ENCODE measurements at regions not wholly inside any gene's neighbourhood (a gene's known extent, or its start where the extent isn't known, plus 50 kb on each side); places are given as distances from the start of the nearest gene placed in this dataset.
A peak's percentile ranks its signal among the peaks of the same experiment; 100 is the strongest.
"Not testable (repeated sequence)": the region's sequence is repeated elsewhere in the genome, so short reads cannot be mapped to it uniquely, and the experiment has no call there.

DNA sequence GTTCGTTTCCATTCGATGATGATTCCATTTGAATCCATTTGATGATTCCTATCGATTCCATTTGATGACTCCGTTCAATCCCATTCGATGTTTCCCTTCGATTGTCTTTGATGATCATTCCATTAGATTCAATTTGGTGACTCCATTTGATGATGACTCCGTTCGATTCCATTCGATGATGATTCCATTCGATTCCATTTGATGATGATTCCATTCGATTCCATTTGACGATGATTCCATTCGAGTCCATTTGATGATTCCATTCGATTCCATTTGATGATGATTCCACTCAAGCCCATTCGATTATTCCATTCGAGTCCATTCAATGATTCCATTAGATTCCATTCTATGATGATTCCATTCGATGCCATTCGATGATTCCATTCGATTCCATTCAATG lies 2730.6 kb downstream of the RPIA start:
- H3K27ac ChIP-seq (ENCODE audit: low read depth, low read length); H3K4me1 ChIP-seq (ENCODE audit: insufficient read depth, low read length); H3K27me3 ChIP-seq (ENCODE audit: insufficient read depth, low read length, poor library complexity, severe bottlenecking); H3K4me3 ChIP-seq (ENCODE audit: low read length); H3K4me1 Mint-ChIP-seq; H3K27me3 Mint-ChIP-seq; H3K36me3 ChIP-seq (ENCODE audit: insufficient read depth, low read length); H3K4me3 Mint-ChIP-seq; CTCF ChIA-PET; DNase-seq; H3K9me3 ChIP-seq (ENCODE audit: low read length); POLR2A ChIA-PET; H3K27ac Mint-ChIP-seq: not testable (repeated sequence)
- Mint-ChIP-seq H3K36me3 (peaks cover 0 to 25% (median 3%) of the 10 kb centered on the region in 3 donors), H3K9me3 (peaks cover 15 to 33% (median 32%) of the 10 kb centered on the region in 5 donors)

- peaks cover 0 to 13% (median 3%) of the 10 kb centered on the region in 3 donors for H3K36me3 Mint-ChIP-seq
- H3K4me1 ChIP-seq (ENCODE audit: insufficient read depth, low read length); DNase-seq; CTCF ChIA-PET; H3K27me3 Mint-ChIP-seq; H3K27me3 ChIP-seq (ENCODE audit: insufficient read depth, low read length, poor library complexity, severe bottlenecking); H3K4me1 Mint-ChIP-seq; H3K9me3 ChIP-seq (ENCODE audit: low read length); H3K4me3 Mint-ChIP-seq; H3K27ac Mint-ChIP-seq; H3K4me3 ChIP-seq (ENCODE audit: low read length); H3K27ac ChIP-seq (ENCODE audit: low read depth, low read length); POLR2A ChIA-PET; H3K36me3 ChIP-seq (ENCODE audit: insufficient read depth, low read length): not testable (repeated sequence)
- H3K9me3 Mint-ChIP-seq, result peaks cover 12 to 18% (median 16%) of the 10 kb centered on the region in 5 donors
Measured at GRCh38 chr2:91427148-91427547, 2735.7 kb downstream of the RPIA start.

- H3K4me3 Mint-ChIP-seq; H3K27ac Mint-ChIP-seq; H3K4me3 ChIP-seq (ENCODE audit: low read length); H3K36me3 Mint-ChIP-seq; H3K27ac ChIP-seq (ENCODE audit: low read depth, low read length); H3K4me1 ChIP-seq (ENCODE audit: insufficient read depth, low read length); H3K4me1 Mint-ChIP-seq; POLR2A ChIA-PET; CTCF ChIA-PET; H3K9me3 ChIP-seq (ENCODE audit: low read length); H3K27me3 ChIP-seq (ENCODE audit: insufficient read depth, low read length, poor library complexity, severe bottlenecking); H3K36me3 ChIP-seq (ENCODE audit: insufficient read depth, low read length): not testable (repeated sequence)
- peak in 1 of 5 donors; percentile 48 for DNase-seq
- peaks cover 14 to 17% of the 10 kb centered on the region in 2 donors for H3K27me3 Mint-ChIP-seq
- peaks cover 0 to 13% (median 9%) of the 10 kb centered on the region in 5 donors for H3K9me3 Mint-ChIP-seq
Measured at GRCh38 chr2:91441932-91442245, 2750.4 kb downstream of the RPIA start.

GRCh38 chr2:91442246-91442905 lies 2750.9 kb downstream of the RPIA start:
- no peak overlapping the region for H3K27ac ChIP-seq (ENCODE audit: low read depth, low read length)
- ChIA-PET CTCF (no interaction called here), POLR2A (no interaction called here)
- H3K9me3 Mint-ChIP-seq, result peaks cover 0 to 14% (median 9%) of the 10 kb centered on the region in 5 donors
- no peaks in the 10 kb centered on the region for H3K4me1 ChIP-seq (ENCODE audit: insufficient read depth, low read length)
- H3K36me3 Mint-ChIP-seq, result peaks cover 0 to 6% (median 5%) of the 10 kb centered on the region in 3 donors
- H3K4me3 Mint-ChIP-seq, result peak overlapping the region in 1 of 7 donors; percentile 56
- peaks cover 0 to 1% (median 0%) of the 10 kb centered on the region in 3 donors for H3K4me1 Mint-ChIP-seq
- H3K9me3 ChIP-seq (ENCODE audit: low read length), result no peaks in the 10 kb centered on the region
- peaks cover 3% of the 10 kb centered on the region for H3K27me3 ChIP-seq (ENCODE audit: insufficient read depth, low read length, poor library complexity, severe bottlenecking)
- DNase-seq, result peak in 3 of 5 donors; percentile 6 to 41 (median 7)
- no peak overlapping the region for H3K27ac Mint-ChIP-seq
- H3K27me3 Mint-ChIP-seq, result peaks cover 11 to 17% of the 10 kb centered on the region in 2 donors
- no peak overlapping the region for H3K4me3 ChIP-seq (ENCODE audit: low read length)
- H3K36me3 ChIP-seq (ENCODE audit: insufficient read depth, low read length), result no peaks in the 10 kb centered on the region

DNA sequence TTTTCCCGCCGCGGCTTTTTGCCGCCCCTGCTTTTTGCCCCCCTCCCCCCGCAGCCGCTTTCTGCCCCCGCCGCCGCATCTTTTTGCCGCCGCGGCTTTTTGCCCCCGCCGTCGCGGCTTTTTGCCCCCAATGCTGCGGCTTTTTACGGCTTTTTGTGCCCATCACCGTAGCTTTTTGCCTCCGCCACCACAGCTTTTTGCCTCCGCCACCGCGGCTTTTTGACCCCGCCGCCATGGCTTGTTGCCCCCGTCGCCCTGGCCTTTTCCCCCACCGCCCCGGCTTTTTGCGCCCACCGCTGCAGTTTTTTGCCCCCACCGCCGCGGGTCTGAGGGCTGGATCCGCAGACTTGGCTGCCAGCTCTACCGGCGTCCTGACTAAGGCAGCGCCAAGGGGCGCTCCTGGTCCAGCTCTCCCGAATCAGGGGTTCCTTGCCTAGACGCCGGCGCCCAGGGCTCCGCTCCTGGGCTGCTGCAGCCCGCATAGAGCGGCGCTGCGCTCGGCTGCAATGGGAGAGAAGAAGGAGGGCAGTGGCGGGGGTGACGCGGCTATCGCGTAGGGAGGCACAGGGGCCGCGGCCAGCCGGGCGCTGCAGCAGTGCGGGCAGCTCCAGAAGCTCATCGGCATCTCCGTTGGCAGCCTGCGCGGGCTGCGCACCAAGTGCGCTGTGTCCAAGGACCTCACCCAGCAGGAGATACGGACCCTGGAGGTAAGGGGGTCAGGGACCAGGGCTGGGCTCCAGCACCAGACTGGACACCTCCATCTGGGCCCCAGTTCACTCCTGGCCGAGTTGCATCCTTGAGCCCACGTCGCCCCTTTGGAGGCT lies 2751.6 kb downstream of the RPIA start:
- DNase-seq, result peak in 1 of 5 donors; percentile 39

GRCh38 chr2:91443730-91444115 lies 2752.2 kb downstream of the RPIA start:
- DNase-seq, result peak in 1 of 5 donors; percentile 30
- H3K4me1 ChIP-seq (ENCODE audit: insufficient read depth, low read length); H3K27ac Mint-ChIP-seq; H3K9me3 ChIP-seq (ENCODE audit: low read length); H3K27ac ChIP-seq (ENCODE audit: low read depth, low read length); CTCF ChIA-PET; H3K36me3 ChIP-seq (ENCODE audit: insufficient read depth, low read length); POLR2A ChIA-PET; H3K4me1 Mint-ChIP-seq; H3K27me3 ChIP-seq (ENCODE audit: insufficient read depth, low read length, poor library complexity, severe bottlenecking); H3K4me3 ChIP-seq (ENCODE audit: low read length); H3K36me3 Mint-ChIP-seq: not testable (repeated sequence)
- Mint-ChIP-seq H3K9me3 (peaks cover 0 to 14% (median 9%) of the 10 kb centered on the region in 5 donors), H3K27me3 (peaks cover 11 to 17% of the 10 kb centered on the region in 2 donors), H3K4me3 (peak overlapping the region in 2 of 7 donors; percentile 15 to 46)

More for the DNA sequence above, 2751.6 kb downstream of the RPIA start:
- H3K4me1 Mint-ChIP-seq; H3K27ac ChIP-seq (ENCODE audit: low read depth, low read length); H3K36me3 ChIP-seq (ENCODE audit: insufficient read depth, low read length); CTCF ChIA-PET; H3K4me1 ChIP-seq (ENCODE audit: insufficient read depth, low read length); POLR2A ChIA-PET; H3K36me3 Mint-ChIP-seq; H3K9me3 ChIP-seq (ENCODE audit: low read length); H3K4me3 Mint-ChIP-seq; H3K4me3 ChIP-seq (ENCODE audit: low read length); H3K27ac Mint-ChIP-seq; H3K27me3 ChIP-seq (ENCODE audit: insufficient read depth, low read length, poor library complexity, severe bottlenecking): not testable (repeated sequence)
- Mint-ChIP-seq H3K27me3 (peaks cover 11 to 17% of the 10 kb centered on the region in 2 donors), H3K9me3 (peaks cover 0 to 14% (median 9%) of the 10 kb centered on the region in 5 donors)

DNA sequence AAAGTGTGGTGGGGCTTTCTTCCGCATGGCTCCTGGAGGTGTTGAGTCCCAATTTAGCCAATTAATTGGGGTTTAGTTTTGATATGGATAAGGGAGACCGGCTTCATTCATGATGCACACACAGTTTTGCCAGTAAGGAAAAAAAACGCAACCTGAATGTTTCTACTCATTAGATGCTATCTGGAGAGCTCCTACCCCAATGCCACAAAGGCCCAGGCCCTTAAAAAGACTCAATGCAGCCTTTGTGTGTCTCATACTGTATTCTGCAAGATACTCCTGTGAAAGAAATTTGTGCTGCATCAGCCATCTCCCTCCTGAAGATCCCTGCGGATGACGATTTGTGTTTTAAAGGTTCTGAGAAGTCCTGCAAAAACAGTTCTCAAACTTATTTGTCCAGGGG lies 2754.2 kb downstream of the RPIA start:
- peaks cover 0 to 14% (median 9%) of the 10 kb centered on the region in 5 donors for H3K9me3 Mint-ChIP-seq
- POLR2A ChIA-PET; H3K4me1 ChIP-seq (ENCODE audit: insufficient read depth, low read length); DNase-seq; CTCF ChIA-PET; H3K4me3 Mint-ChIP-seq; H3K36me3 Mint-ChIP-seq; H3K36me3 ChIP-seq (ENCODE audit: insufficient read depth, low read length); H3K27me3 ChIP-seq (ENCODE audit: insufficient read depth, low read length, poor library complexity, severe bottlenecking); H3K27ac Mint-ChIP-seq; H3K9me3 ChIP-seq (ENCODE audit: low read length); H3K27ac ChIP-seq (ENCODE audit: low read depth, low read length); H3K4me3 ChIP-seq (ENCODE audit: low read length); H3K4me1 Mint-ChIP-seq: not testable (repeated sequence)
- peaks cover 11 to 17% of the 10 kb centered on the region in 2 donors for H3K27me3 Mint-ChIP-seq

GRCh38 chr2:91446489-91446888 lies 2755.0 kb downstream of the RPIA start:
- H3K27ac Mint-ChIP-seq, H3K4me1 Mint-ChIP-seq: not testable (repeated sequence)

More at GRCh38 chr2:91446489-91446888, 2755.0 kb downstream of the RPIA start:
- H3K4me3 Mint-ChIP-seq; H3K27me3 ChIP-seq (ENCODE audit: insufficient read depth, low read length, poor library complexity, severe bottlenecking); POLR2A ChIA-PET; H3K36me3 ChIP-seq (ENCODE audit: insufficient read depth, low read length); H3K36me3 Mint-ChIP-seq; H3K4me3 ChIP-seq (ENCODE audit: low read length); H3K27ac ChIP-seq (ENCODE audit: low read depth, low read length); H3K4me1 ChIP-seq (ENCODE audit: insufficient read depth, low read length); CTCF ChIA-PET; DNase-seq; H3K9me3 ChIP-seq (ENCODE audit: low read length): not testable (repeated sequence)
- H3K9me3 Mint-ChIP-seq, result peaks cover 0 to 15% (median 11%) of the 10 kb centered on the region in 5 donors
- H3K27me3 Mint-ChIP-seq, result peaks cover 11 to 17% of the 10 kb centered on the region in 2 donors
